Transverse colon (tissue), 3 donors: ENCODE measurements at regions not wholly inside any gene's neighbourhood (a gene's known extent, or its start where the extent isn't known, plus 50 kb on each side); places are given as distances from the start of the nearest gene placed in this dataset.

Experiments
- CTCF ChIP-seq, 5 experiments: fragments of 200-600 bp in 3 of 5; fragments of 450-650 bp in 2 of 5; sonication (generic) in 3 of 5; IDR thresholded peaks; 1 replicate in 2 of 5; 2 replicates in 3 of 5; pipeline ENCODE4 v1.5.1; 2016 to 2017; ENCODE audit warnings: antibody characterized with exemption in 5 of 5, inconsistent platforms in 3 of 5, mild to moderate bottlenecking in 2 of 5, moderate library complexity in 1 of 5
- POLR2A ChIP-seq: fragments of 450-650 bp; IDR thresholded peaks from one replicate; pipeline ENCODE4 v1.6.1; 2016; ENCODE audit warnings: antibody characterized with exemption, mild to moderate bottlenecking, moderate library complexity

- no peak for TF ChIP-seq CTCF (IDR thresholded peaks at IDR 0.05)
- TF ChIP-seq POLR2A: no peak
These were observed 122.8 kb upstream of the PDE3A start for GRCh38 chr12:20245491-20245890.
